CD4-positive, alpha-beta T cell treated with Interleukin-15 for 1 hour (primary cell): ENCODE measurements at regions not wholly inside any gene's neighbourhood (a gene's known extent, or its start where the extent isn't known, plus 50 kb on each side); places are given as distances from the start of the nearest gene placed in this dataset.

Experiments
- DNase-seq: peaks from one replicate; pipeline ENCODE4 v3.0.0-alpha.2; 2020

DNA sequence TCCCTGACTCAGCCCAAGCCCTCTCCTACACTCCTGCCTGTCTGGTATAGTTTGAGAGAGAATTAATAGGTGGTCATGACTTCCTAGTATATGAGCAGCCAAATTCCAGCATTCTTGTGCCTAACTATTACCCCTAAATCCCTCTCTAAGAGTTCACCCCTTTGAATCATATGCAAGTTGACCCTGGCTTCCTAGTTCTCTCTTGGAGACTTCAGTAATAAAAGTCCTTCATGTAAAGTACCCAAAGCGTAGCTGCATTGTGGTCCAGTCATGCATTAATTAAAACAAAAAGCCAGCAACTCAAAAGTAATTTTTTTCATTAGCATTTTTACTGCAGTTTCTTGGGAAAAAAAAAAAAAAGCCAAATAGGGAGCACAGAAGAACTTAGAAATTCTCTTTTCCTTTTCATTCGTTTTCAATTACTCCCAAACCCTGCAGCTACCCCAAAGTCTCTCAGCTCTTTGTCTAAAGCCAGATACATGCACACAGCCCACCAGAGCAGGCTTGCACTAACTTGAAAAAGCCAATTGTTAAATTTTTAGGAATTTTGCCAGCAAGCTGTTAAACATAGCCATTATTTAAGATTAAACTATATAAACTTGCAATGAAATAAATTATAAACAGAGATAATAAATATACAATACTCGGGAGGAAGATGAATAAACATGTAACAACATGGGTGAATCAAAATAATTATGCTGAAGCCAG is 50.1 kb upstream of the STT3B start:
- DNase-seq: no peak
